PC-9 (cell line): ENCODE measurements at regions not wholly inside any gene's neighbourhood (a gene's known extent, or its start where the extent isn't known, plus 50 kb on each side); places are given as distances from the start of the nearest gene placed in this dataset.

Source experiments
- EZH2 ChIP-seq: fragments of 200-600 bp; sonication (generic); IDR thresholded peaks from 2 replicates; pipeline ENCODE4 v1.8.0; 2017; ENCODE audit warnings: antibody characterized with exemption, low read depth
- TF ChIP-seq, protein P1 (sequence below): fragments of 200-600 bp; sonication (generic); conservative IDR thresholded peaks from 2 replicates; pipeline ENCODE4 v1.6.1; 2017; ENCODE audit warnings: mixed run types, antibody characterized with exemption, mild to moderate bottlenecking, moderate library complexity

- TF ChIP-seq, protein P1, sequence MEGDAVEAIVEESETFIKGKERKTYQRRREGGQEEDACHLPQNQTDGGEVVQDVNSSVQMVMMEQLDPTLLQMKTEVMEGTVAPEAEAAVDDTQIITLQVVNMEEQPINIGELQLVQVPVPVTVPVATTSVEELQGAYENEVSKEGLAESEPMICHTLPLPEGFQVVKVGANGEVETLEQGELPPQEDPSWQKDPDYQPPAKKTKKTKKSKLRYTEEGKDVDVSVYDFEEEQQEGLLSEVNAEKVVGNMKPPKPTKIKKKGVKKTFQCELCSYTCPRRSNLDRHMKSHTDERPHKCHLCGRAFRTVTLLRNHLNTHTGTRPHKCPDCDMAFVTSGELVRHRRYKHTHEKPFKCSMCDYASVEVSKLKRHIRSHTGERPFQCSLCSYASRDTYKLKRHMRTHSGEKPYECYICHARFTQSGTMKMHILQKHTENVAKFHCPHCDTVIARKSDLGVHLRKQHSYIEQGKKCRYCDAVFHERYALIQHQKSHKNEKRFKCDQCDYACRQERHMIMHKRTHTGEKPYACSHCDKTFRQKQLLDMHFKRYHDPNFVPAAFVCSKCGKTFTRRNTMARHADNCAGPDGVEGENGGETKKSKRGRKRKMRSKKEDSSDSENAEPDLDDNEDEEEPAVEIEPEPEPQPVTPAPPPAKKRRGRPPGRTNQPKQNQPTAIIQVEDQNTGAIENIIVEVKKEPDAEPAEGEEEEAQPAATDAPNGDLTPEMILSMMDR, result no peak
- no peak for TF ChIP-seq EZH2
These were observed 82.2 kb upstream of the SALL4 start for GRCh38 chr20:51884561-51884960.
